IMR-90 (cell line): ENCODE measurements at regions not wholly inside any gene's neighbourhood (a gene's known extent, or its start where the extent isn't known, plus 50 kb on each side); places are given as distances from the start of the nearest gene placed in this dataset.

Experiments used
- ATAC-seq: fragments of 200-7000 bp; cut with Tn5 transposase; 2 replicates; pipeline ENCODE4 v1.9.1; 2020; ENCODE audit warnings: low read depth, mild to moderate bottlenecking, moderate library complexity
- BruUV-seq: library from RNA; stranded (reverse); fragments of 400-500 nt; replicated peaks from 2 replicates; lab custom pipeline; 2021; lab: Mats Ljungman, UMichigan
- CTCF ChIA-PET: fragments of 300-600 bp; formaldehyde crosslinking; extraction: SDS; loops from one replicate; lab custom pipeline; 2021; ENCODE audit warnings: antibody characterized with exemption; lab: Yijun Ruan, JAX
- POLR2A ChIA-PET: fragments of 300-600 bp; sonication (Branson Sonifier 250); formaldehyde crosslinking; loops from one replicate; lab custom pipeline; 2022; ENCODE audit warnings: antibody characterized with exemption; ENCODE audit not compliant: unreplicated experiment; lab: Charles Lee
- DNase-seq: peaks from one replicate; pipeline ENCODE4 v3.0.0; 2013
- H2AFZ ChIP-seq: replicated peaks from 2 replicates; pipeline ENCODE3; 2013; ENCODE audit warnings: low read length, mild to moderate bottlenecking; ENCODE audit not compliant: poor library complexity
- H2AK5ac ChIP-seq: 2 replicates; pipeline ENCODE4 v1.6.1; 2013; ENCODE audit warnings: low read depth, low read length, inconsistent platforms
- H2AK9ac ChIP-seq: replicated peaks from 2 replicates; pipeline ENCODE3; 2013; ENCODE audit warnings: mild to moderate bottlenecking, low read depth, low read length, moderate library complexity; ENCODE audit not compliant: poor library complexity
- H2BK120ac ChIP-seq: 2 replicates; pipeline ENCODE4 v1.6.1; 2013; ENCODE audit warnings: low read depth, low read length, inconsistent platforms
- H2BK15ac ChIP-seq: 3 replicates; pipeline ENCODE4 v1.6.1; 2013; ENCODE audit warnings: low read depth, low read length, inconsistent platforms
- H2BK20ac ChIP-seq: 2 replicates; pipeline ENCODE4 v1.6.1; 2013; ENCODE audit warnings: low read depth, mild to moderate bottlenecking, inconsistent platforms, low read length, moderate library complexity
- H2BK5ac ChIP-seq: 2 replicates; pipeline ENCODE4 v1.6.1; 2013; ENCODE audit warnings: mild to moderate bottlenecking, low read depth, low read length, inconsistent platforms; ENCODE audit not compliant: poor library complexity, severe bottlenecking
- H3K14ac ChIP-seq: replicated peaks from 2 replicates; pipeline ENCODE4 v1.6.1; 2013; ENCODE audit warnings: low read depth, low read length, inconsistent platforms
- H3K18ac ChIP-seq: 2 replicates; pipeline ENCODE4 v1.6.1; 2013; ENCODE audit warnings: low read depth, low read length, control low read depth
- H3K23ac ChIP-seq: 2 replicates; pipeline ENCODE4 v1.6.1; 2013; ENCODE audit warnings: low read depth, low read length, inconsistent platforms
- H3K27ac ChIP-seq: 2 replicates; pipeline ENCODE4 v1.5.1; 2013; ENCODE audit warnings: mild to moderate bottlenecking, control low read depth, low read length; ENCODE audit not compliant: insufficient read depth
- H3K27me3 ChIP-seq: 2 replicates; pipeline ENCODE4 v1.6.1; 2013; ENCODE audit warnings: low read length; ENCODE audit not compliant: control insufficient read depth, insufficient read depth
- H3K36me3 ChIP-seq: 2 replicates; pipeline ENCODE4 v1.6.1; 2013; ENCODE audit warnings: low read length, mixed read lengths; ENCODE audit not compliant: control insufficient read depth, insufficient read depth
- H3K4ac ChIP-seq: 2 replicates; pipeline ENCODE4 v1.6.1; 2013; ENCODE audit warnings: low read depth, low read length, inconsistent platforms
- H3K4me1 ChIP-seq: 2 replicates; pipeline ENCODE4 v1.6.1; 2013; ENCODE audit warnings: low read length, mixed read lengths; ENCODE audit not compliant: control insufficient read depth, insufficient read depth
- H3K4me2 ChIP-seq: 2 replicates; pipeline ENCODE4 v1.6.1; 2013; ENCODE audit warnings: low read depth, mild to moderate bottlenecking, control low read depth, low read length, moderate library complexity
- H3K4me3 ChIP-seq: 2 replicates; pipeline ENCODE4 v1.5.1; 2013; ENCODE audit warnings: low read depth, mild to moderate bottlenecking, control low read depth, low read length, moderate library complexity; ENCODE audit not compliant: insufficient read depth
- H3K56ac ChIP-seq: 2 replicates; pipeline ENCODE4 v1.6.1; 2013; ENCODE audit warnings: low read length, inconsistent platforms; ENCODE audit not compliant: insufficient read depth; ENCODE audit errors: extremely low read depth
- H3K79me1 ChIP-seq, 2 experiments: 2 replicates each; pipeline ENCODE4 v1.6.1; 2013; ENCODE audit warnings: low read length in 2 of 2, inconsistent platforms in 1 of 2, low read depth in 1 of 2
- H3K9ac ChIP-seq: 2 replicates; pipeline ENCODE4 v1.6.1; 2013; ENCODE audit warnings: low read depth, low read length, control low read depth
- H3K9me1 ChIP-seq: 2 replicates; pipeline ENCODE4 v1.6.1; 2013; ENCODE audit warnings: low read length, inconsistent platforms; ENCODE audit not compliant: insufficient read depth
- H3K9me3 ChIP-seq: 2 replicates; pipeline ENCODE4 v1.6.1; 2013; ENCODE audit warnings: low read length; ENCODE audit not compliant: control insufficient read depth, insufficient read depth
- H4K20me1 ChIP-seq: 2 replicates; pipeline ENCODE4 v1.6.1; 2013; ENCODE audit warnings: low read length, inconsistent platforms; ENCODE audit not compliant: insufficient read depth
- H4K5ac ChIP-seq: 2 replicates; pipeline ENCODE4 v1.6.1; 2013; ENCODE audit warnings: mild to moderate bottlenecking, low read depth, low read length, control low read depth
- H4K8ac ChIP-seq, 2 experiments: 2 replicates each; pipeline ENCODE4 v1.6.1; 2013; ENCODE audit warnings: low read depth in 2 of 2, low read length in 2 of 2, control low read depth in 1 of 2, inconsistent platforms in 1 of 2
- H4K91ac ChIP-seq: 2 replicates; pipeline ENCODE4 v1.6.1; 2013; ENCODE audit warnings: low read depth, low read length, inconsistent platforms; ENCODE audit not compliant: insufficient read depth
- CEBPB ChIP-seq: IDR thresholded peaks from 2 replicates; pipeline ENCODE4 v1.6.1; 2012; ENCODE audit warnings: low read depth, low read length, improper control_type of control experiment
- MAFK ChIP-seq: IDR thresholded peaks from 2 replicates; pipeline ENCODE4 v1.6.1; 2012; ENCODE audit warnings: low read depth, low read length, improper control_type of control experiment
- MAZ ChIP-seq: IDR thresholded peaks from 2 replicates; pipeline ENCODE4 v1.6.1; 2012; ENCODE audit warnings: low read depth, mild to moderate bottlenecking, low read length, improper control_type of control experiment, moderate library complexity, borderline replicate concordance
- MXI1 ChIP-seq: IDR thresholded peaks from 2 replicates; pipeline ENCODE4 v1.6.1; 2012; ENCODE audit warnings: low read depth, mild to moderate bottlenecking, low read length, moderate library complexity, borderline replicate concordance
- RAD21 ChIP-seq: IDR thresholded peaks from 2 replicates; pipeline ENCODE4 v1.6.1; 2012; ENCODE audit warnings: low read length, improper control_type of control experiment
- WGBS, 2 experiments: methylation state at CpG; one replicate each; pipeline versions ENCODE4 v1.1.5 to v1.1.7; 2013; ENCODE audit warnings: missing lambda C conversion rate in 2 of 2; ENCODE audit not compliant: insufficient read length in 1 of 2; ENCODE audit errors: extremely low coverage in 2 of 2; 5-methylcytosine and 5-hydroxymethylcytosine counted together
- dilution Hi-C: fragments of 300-500 bp; cut with HindIII; formaldehyde crosslinking; loops from one replicate; pipeline ENCODE4 v1.14.3; 2018; ENCODE audit warnings: low sequenced_read_pairs; ENCODE audit not compliant: unreplicated experiment
- in situ Hi-C: fragments of 300-500 bp; cut with MboI; formaldehyde crosslinking; loops from 3 replicates; pipeline ENCODE4 v1.14.3; 2019; ENCODE audit warnings: low sequenced_read_pairs, inconsistent platforms, mixed read lengths
- intact Hi-C: fragments of 100-400 bp; cut with micrococcal nuclease; formaldehyde crosslinking; loops from 2 replicates; pipeline ENCODE4 v1.10.0; 2022
- TF ChIP-seq, protein P1 (sequence below): fragments of 150-350 bp; IDR thresholded peaks from 2 replicates; pipeline ENCODE4 v1.6.1; 2016; ENCODE audit warnings: low read depth, mild to moderate bottlenecking, low read length, moderate library complexity, borderline replicate concordance

DNA sequence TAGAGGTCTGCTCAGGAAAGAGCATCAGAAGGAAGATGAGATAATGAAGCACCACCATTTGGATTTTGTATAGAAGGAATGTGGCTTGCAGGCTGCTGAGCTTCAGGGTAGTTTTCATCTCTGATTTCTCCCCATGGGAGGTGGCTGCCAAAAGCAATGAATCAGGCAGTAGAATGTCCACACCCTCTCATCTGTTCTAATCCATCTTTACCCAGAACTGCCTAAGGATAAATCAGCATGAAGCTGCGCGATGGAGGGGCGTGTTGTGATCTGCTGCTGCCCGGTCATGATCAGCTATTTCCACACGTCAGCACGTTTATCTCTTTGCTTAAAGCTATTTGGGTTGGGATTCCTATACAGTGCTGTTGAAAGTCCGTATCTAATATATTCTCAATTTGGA lies 295.4 kb downstream of the FOXA2 start:
- ATAC-seq (no peak), DNase-seq (no peak)
- intact Hi-C loops = no loop called here
- no peak overlapping the region for H2AK5ac ChIP-seq
- H3K79me1 ChIP-seq = no peaks in the 10 kb centered on the region
- no peak overlapping the region for H2AK9ac ChIP-seq
- no peaks in the 10 kb centered on the region for H3K4me1 ChIP-seq
- H3K56ac ChIP-seq = no peak overlapping the region
- H4K5ac ChIP-seq = no peak overlapping the region
- CTCF ChIA-PET = no interaction called here
- H3K14ac ChIP-seq = no peak overlapping the region
- no peak overlapping the region for H2BK5ac ChIP-seq
- no TSS peak for BruUV-seq
- no peak overlapping the region for H3K4me2 ChIP-seq
- no peak overlapping the region for H2BK15ac ChIP-seq
- H3K18ac ChIP-seq = no peak overlapping the region
- no peak overlapping the region for H2BK20ac ChIP-seq
- H3K9ac ChIP-seq = no peak overlapping the region
- no peak overlapping the region for H3K27ac ChIP-seq
- no peak overlapping the region for H2BK120ac ChIP-seq
- H3K9me3 ChIP-seq = peaks cover 17% of the 10 kb centered on the region
- no peak overlapping the region for H3K23ac ChIP-seq
- no peak overlapping the region for H4K91ac ChIP-seq
- H2AFZ ChIP-seq = no peak overlapping the region
- no peak overlapping the region for H3K4ac ChIP-seq
- H3K4me3 ChIP-seq = no peak overlapping the region
- no peaks in the 10 kb centered on the region for H3K36me3 ChIP-seq
- no CpG with 5 or more reads among the region's 7 CpGs for WGBS, 2 experiments
- no peak overlapping the region for H4K8ac ChIP-seq
- dilution Hi-C loops = no loop called here
- POLR2A ChIA-PET = no interaction called here
- no peaks in the 10 kb centered on the region for H3K9me1 ChIP-seq
- in situ Hi-C loops = no loop called here
- no peaks in the 10 kb centered on the region for H3K27me3 ChIP-seq
- H4K20me1 ChIP-seq = no peaks in the 10 kb centered on the region
- TF ChIP-seq, protein P1, sequence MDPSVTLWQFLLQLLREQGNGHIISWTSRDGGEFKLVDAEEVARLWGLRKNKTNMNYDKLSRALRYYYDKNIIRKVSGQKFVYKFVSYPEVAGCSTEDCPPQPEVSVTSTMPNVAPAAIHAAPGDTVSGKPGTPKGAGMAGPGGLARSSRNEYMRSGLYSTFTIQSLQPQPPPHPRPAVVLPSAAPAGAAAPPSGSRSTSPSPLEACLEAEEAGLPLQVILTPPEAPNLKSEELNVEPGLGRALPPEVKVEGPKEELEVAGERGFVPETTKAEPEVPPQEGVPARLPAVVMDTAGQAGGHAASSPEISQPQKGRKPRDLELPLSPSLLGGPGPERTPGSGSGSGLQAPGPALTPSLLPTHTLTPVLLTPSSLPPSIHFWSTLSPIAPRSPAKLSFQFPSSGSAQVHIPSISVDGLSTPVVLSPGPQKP = no peak
- TF ChIP-seq MAFK (no peak), CEBPB (no peak), MXI1 (no peak), RAD21 (no peak), MAZ (no peak)
